H1 (cell line): ENCODE measurements at regions not wholly inside any gene's neighbourhood (a gene's known extent, or its start where the extent isn't known, plus 50 kb on each side); places are given as distances from the start of the nearest gene placed in this dataset.

Experiments
- TF ChIP-seq, protein P1 (sequence below): fragments of 300-600 bp; sonication (generic); IDR thresholded peaks from 2 replicates; pipeline ENCODE4 v1.7.1; 2012; ENCODE audit warnings: low read length, moderate library complexity, mild to moderate bottlenecking, inconsistent platforms; ENCODE audit not compliant: insufficient replicate concordance

DNA sequence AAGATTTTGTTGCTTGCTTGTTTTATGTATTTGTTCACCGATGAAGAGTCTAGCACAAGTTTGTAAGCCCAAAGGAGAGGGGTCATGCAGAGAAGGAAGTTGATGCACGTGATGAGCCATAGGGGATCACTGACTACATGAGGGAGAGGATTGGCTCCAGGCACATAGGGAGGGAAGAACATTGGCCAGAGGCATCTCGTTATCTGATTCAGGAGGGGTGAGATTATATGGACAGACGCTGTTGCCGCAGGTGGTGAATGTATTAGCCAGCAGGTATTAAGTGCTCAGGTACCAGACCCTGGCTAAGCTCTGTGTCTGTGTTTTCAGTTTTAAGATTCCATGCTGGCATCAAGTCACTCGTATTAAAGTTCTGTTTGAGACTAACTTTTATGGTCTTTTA, 91.8 kb upstream of the CHST9 start (continued):
- TF ChIP-seq, protein P1, sequence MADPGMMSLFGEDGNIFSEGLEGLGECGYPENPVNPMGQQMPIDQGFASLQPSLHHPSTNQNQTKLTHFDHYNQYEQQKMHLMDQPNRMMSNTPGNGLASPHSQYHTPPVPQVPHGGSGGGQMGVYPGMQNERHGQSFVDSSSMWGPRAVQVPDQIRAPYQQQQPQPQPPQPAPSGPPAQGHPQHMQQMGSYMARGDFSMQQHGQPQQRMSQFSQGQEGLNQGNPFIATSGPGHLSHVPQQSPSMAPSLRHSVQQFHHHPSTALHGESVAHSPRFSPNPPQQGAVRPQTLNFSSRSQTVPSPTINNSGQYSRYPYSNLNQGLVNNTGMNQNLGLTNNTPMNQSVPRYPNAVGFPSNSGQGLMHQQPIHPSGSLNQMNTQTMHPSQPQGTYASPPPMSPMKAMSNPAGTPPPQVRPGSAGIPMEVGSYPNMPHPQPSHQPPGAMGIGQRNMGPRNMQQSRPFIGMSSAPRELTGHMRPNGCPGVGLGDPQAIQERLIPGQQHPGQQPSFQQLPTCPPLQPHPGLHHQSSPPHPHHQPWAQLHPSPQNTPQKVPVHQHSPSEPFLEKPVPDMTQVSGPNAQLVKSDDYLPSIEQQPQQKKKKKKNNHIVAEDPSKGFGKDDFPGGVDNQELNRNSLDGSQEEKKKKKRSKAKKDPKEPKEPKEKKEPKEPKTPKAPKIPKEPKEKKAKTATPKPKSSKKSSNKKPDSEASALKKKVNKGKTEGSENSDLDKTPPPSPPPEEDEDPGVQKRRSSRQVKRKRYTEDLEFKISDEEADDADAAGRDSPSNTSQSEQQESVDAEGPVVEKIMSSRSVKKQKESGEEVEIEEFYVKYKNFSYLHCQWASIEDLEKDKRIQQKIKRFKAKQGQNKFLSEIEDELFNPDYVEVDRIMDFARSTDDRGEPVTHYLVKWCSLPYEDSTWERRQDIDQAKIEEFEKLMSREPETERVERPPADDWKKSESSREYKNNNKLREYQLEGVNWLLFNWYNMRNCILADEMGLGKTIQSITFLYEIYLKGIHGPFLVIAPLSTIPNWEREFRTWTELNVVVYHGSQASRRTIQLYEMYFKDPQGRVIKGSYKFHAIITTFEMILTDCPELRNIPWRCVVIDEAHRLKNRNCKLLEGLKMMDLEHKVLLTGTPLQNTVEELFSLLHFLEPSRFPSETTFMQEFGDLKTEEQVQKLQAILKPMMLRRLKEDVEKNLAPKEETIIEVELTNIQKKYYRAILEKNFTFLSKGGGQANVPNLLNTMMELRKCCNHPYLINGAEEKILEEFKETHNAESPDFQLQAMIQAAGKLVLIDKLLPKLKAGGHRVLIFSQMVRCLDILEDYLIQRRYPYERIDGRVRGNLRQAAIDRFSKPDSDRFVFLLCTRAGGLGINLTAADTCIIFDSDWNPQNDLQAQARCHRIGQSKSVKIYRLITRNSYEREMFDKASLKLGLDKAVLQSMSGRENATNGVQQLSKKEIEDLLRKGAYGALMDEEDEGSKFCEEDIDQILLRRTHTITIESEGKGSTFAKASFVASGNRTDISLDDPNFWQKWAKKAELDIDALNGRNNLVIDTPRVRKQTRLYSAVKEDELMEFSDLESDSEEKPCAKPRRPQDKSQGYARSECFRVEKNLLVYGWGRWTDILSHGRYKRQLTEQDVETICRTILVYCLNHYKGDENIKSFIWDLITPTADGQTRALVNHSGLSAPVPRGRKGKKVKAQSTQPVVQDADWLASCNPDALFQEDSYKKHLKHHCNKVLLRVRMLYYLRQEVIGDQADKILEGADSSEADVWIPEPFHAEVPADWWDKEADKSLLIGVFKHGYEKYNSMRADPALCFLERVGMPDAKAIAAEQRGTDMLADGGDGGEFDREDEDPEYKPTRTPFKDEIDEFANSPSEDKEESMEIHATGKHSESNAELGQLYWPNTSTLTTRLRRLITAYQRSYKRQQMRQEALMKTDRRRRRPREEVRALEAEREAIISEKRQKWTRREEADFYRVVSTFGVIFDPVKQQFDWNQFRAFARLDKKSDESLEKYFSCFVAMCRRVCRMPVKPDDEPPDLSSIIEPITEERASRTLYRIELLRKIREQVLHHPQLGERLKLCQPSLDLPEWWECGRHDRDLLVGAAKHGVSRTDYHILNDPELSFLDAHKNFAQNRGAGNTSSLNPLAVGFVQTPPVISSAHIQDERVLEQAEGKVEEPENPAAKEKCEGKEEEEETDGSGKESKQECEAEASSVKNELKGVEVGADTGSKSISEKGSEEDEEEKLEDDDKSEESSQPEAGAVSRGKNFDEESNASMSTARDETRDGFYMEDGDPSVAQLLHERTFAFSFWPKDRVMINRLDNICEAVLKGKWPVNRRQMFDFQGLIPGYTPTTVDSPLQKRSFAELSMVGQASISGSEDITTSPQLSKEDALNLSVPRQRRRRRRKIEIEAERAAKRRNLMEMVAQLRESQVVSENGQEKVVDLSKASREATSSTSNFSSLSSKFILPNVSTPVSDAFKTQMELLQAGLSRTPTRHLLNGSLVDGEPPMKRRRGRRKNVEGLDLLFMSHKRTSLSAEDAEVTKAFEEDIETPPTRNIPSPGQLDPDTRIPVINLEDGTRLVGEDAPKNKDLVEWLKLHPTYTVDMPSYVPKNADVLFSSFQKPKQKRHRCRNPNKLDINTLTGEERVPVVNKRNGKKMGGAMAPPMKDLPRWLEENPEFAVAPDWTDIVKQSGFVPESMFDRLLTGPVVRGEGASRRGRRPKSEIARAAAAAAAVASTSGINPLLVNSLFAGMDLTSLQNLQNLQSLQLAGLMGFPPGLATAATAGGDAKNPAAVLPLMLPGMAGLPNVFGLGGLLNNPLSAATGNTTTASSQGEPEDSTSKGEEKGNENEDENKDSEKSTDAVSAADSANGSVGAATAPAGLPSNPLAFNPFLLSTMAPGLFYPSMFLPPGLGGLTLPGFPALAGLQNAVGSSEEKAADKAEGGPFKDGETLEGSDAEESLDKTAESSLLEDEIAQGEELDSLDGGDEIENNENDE: no peak
